RWPE2 (cell line): ENCODE measurements at regions not wholly inside any gene's neighbourhood (a gene's known extent, or its start where the extent isn't known, plus 50 kb on each side); places are given as distances from the start of the nearest gene placed in this dataset.

Experiments
- ATAC-seq: fragments of 200-7000 bp; cut with Tn5 transposase; 3 replicates; pipeline ENCODE4 v1.9.1; 2021; ENCODE audit warnings: low read depth
- DNase-seq: peaks from one replicate; pipeline ENCODE4 v3.0.0-alpha.2; 2020; ENCODE audit warnings: low spot score
- H3K27ac ChIP-seq: fragments of 450-650 bp; 2 replicates; pipeline ENCODE4 v1.5.1; 2017; ENCODE audit warnings: mild to moderate bottlenecking; ENCODE audit not compliant: poor library complexity, severe bottlenecking
- H3K27me3 ChIP-seq: fragments of 250-450 bp; sonication (Bioruptor Pico); 2 replicates; pipeline ENCODE4 v1.5.1; 2021; ENCODE audit warnings: mild to moderate bottlenecking, moderate library complexity; ENCODE audit not compliant: insufficient read depth, poor library complexity, severe bottlenecking
- H3K36me3 ChIP-seq: fragments of 250-450 bp; sonication (Bioruptor Pico); 2 replicates; pipeline ENCODE4 v1.5.1; 2020; ENCODE audit warnings: low read depth, mild to moderate bottlenecking, moderate library complexity
- H3K4me1 ChIP-seq: fragments of 250-450 bp; sonication (Bioruptor Pico); 2 replicates; pipeline ENCODE4 v1.5.1; 2021; ENCODE audit warnings: mild to moderate bottlenecking, moderate library complexity; ENCODE audit not compliant: insufficient read depth, poor library complexity, severe bottlenecking
- H3K4me3 ChIP-seq: fragments of 250-450 bp; sonication (Bioruptor Pico); 2 replicates; pipeline ENCODE4 v1.5.1; 2021; ENCODE audit warnings: mild to moderate bottlenecking, moderate library complexity; ENCODE audit not compliant: severe bottlenecking
- H3K9me3 ChIP-seq: fragments of 250-450 bp; sonication (Bioruptor Pico); 2 replicates; pipeline ENCODE4 v1.5.1; 2021; ENCODE audit warnings: mild to moderate bottlenecking, moderate library complexity; ENCODE audit not compliant: severe bottlenecking
- TF ChIP-seq, protein P1 (sequence below): fragments of 450-650 bp; IDR thresholded peaks from one replicate; pipeline ENCODE4 v1.5.1; 2017; ENCODE audit warnings: mild to moderate bottlenecking, moderate library complexity; ENCODE audit not compliant: poor library complexity, severe bottlenecking

DNA sequence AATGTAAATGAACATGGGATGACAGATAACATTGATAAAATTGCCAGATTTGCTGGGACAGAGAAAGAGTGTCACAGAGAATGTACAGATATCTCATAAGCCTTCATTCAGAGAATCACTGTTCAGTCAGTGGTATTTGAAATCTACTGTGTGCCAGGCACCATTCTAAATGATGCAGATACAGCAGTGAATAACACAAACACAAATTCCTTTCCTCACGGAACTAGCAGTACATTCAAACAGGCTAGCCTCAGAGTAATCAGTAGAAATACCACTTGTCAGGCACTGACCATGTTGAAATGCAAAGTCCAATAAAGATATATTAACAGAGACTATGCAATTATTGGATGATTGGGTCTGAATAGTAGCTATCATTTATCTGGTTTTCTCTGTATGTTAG, 211.0 kb downstream of the RDH14 start:
- H3K27me3 ChIP-seq, result no peaks in the 10 kb centered on the region
- TF ChIP-seq, protein P1, sequence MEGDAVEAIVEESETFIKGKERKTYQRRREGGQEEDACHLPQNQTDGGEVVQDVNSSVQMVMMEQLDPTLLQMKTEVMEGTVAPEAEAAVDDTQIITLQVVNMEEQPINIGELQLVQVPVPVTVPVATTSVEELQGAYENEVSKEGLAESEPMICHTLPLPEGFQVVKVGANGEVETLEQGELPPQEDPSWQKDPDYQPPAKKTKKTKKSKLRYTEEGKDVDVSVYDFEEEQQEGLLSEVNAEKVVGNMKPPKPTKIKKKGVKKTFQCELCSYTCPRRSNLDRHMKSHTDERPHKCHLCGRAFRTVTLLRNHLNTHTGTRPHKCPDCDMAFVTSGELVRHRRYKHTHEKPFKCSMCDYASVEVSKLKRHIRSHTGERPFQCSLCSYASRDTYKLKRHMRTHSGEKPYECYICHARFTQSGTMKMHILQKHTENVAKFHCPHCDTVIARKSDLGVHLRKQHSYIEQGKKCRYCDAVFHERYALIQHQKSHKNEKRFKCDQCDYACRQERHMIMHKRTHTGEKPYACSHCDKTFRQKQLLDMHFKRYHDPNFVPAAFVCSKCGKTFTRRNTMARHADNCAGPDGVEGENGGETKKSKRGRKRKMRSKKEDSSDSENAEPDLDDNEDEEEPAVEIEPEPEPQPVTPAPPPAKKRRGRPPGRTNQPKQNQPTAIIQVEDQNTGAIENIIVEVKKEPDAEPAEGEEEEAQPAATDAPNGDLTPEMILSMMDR, result no peak
- H3K36me3 ChIP-seq, result no peaks in the 10 kb centered on the region
- no peaks in the 10 kb centered on the region for H3K4me1 ChIP-seq
- ATAC-seq, result no peak
- H3K9me3 ChIP-seq, result peaks cover 2% of the 10 kb centered on the region
- no peak overlapping the region for H3K4me3 ChIP-seq
- H3K27ac ChIP-seq, result no peak overlapping the region
- DNase-seq, result no peak

DNA sequence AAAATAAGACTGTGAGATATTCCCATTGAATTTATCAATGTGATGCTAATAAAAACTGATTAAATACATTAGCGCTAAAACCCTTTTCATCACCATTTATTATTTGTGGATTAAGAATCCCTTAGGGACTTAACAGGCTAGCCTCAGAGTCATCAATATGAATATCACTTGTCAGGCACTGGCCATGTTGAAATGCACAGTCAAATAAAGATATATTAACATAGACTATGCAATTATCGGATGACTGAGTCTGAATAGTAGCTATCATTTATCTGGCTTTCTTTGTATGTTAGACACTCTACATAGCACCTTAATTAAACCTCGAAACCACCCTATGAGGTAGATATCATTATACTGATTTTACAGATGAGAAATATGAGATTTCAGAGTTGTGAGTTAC, 213.6 kb downstream of the RDH14 start:
- DNase-seq, result no peak
- no peak overlapping the region for H3K27ac ChIP-seq

DNA sequence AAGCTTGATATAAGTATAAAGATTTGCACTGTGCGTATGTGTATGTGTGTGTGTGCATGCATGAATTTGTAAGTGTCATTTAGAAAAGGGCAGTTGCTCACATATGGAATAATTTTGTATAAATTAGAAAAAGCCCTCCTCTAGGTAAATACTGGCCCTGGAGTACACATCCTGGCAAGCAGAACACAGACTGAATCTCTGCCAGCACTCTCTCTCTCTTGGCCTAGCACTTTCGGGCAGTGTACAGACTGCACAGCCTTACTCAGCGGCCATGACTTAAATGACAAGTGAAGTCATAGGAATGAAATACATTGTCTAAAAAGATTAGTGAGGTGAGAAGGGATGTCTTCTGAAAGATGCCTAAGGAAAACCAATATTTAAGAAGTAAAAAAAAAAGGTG, 214.1 kb downstream of the RDH14 start:
- no peak for ATAC-seq
- no peaks in the 10 kb centered on the region for H3K4me1 ChIP-seq
- TF ChIP-seq, protein P1, result no peak

More for the DNA sequence above, 213.6 kb downstream of the RDH14 start:
- H3K36me3 ChIP-seq, result no peaks in the 10 kb centered on the region
- H3K4me1 ChIP-seq, result no peaks in the 10 kb centered on the region
- TF ChIP-seq, protein P1, result no peak
- H3K9me3 ChIP-seq, result peaks cover 3% of the 10 kb centered on the region
- H3K4me3 ChIP-seq, result no peak overlapping the region
- no peak for ATAC-seq
- no peaks in the 10 kb centered on the region for H3K27me3 ChIP-seq

DNA sequence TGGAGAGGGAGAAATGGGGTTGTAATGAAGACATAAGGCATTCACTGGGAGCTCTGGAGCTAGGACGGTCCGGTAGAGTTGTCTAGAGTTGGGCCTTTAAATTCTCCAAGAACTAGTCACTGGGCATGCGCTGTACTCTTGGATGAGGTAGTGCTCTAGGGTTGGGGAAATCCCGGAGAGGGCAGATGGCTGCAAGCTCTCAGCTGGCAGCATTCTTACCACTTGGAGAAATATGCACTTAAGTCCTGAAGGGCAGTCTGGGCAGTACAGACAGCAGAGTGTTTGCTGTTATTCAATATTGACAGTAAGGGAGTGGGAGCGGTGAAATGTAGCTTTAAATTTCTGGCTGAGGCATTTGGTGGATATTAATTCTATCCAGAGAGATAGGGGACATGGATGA, 214.6 kb downstream of the RDH14 start:
- ATAC-seq (0 out of 3 replicates have a peak, but pooled peaks have one; percentile 36), DNase-seq (no peak)
- Histone ChIP-seq H3K27me3 (no peaks in the 10 kb centered on the region), H3K4me3 (no peak overlapping the region), H3K9me3 (peaks cover 6% of the 10 kb centered on the region), H3K27ac (no peak overlapping the region), H3K4me1 (no peaks in the 10 kb centered on the region), H3K36me3 (peaks cover 5% of the 10 kb centered on the region; the same call in 1 of the 2 replicates)
- TF ChIP-seq, protein P1, result no peak

More for the DNA sequence above, 214.1 kb downstream of the RDH14 start:
- peaks cover 3% of the 10 kb centered on the region; the same call in 1 of the 2 replicates for H3K36me3 ChIP-seq
- no peak overlapping the region for H3K27ac ChIP-seq
- no peaks in the 10 kb centered on the region for H3K27me3 ChIP-seq
- no peak for DNase-seq
- peaks cover 6% of the 10 kb centered on the region for H3K9me3 ChIP-seq
- H3K4me3 ChIP-seq, result no peak overlapping the region

DNA sequence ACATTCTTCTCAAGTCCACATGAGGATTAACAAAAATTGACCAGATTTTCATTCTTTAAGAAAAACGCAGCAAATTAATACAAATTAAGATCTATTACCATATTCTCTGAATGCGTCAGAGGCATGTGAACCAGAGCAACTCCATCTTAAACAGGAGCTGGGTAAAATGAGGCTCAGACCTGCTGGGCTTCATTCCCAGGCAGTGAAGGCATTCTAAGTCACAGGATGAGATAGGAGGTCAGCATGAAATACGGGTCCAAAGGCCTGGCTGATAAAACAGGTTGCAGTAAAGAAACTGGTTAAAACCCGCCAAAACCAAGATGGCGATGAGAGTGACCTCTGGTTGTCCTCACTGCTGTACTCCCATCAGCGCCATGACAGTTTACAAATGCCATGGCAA, 217.6 kb downstream of the RDH14 start:
- ATAC-seq, result no peak
- Histone ChIP-seq H3K9me3 (peaks cover 6% of the 10 kb centered on the region), H3K4me1 (no peaks in the 10 kb centered on the region), H3K27me3 (no peaks in the 10 kb centered on the region), H3K27ac (no peak overlapping the region), H3K36me3 (peaks cover 5% of the 10 kb centered on the region; the same call in 1 of the 2 replicates), H3K4me3 (no peak overlapping the region)
- DNase-seq, result no peak
- TF ChIP-seq, protein P1, result no peak
